Neural cell (in vitro differentiated cells): ENCODE measurements at regions not wholly inside any gene's neighbourhood (a gene's known extent, or its start where the extent isn't known, plus 50 kb on each side); places are given as distances from the start of the nearest gene placed in this dataset.

ENCODE experiments used
- CTCF ChIP-seq: fragments of 450-650 bp; IDR thresholded peaks from 2 replicates; pipeline ENCODE4 v1.5.1; 2014; ENCODE audit warnings: antibody characterized with exemption, mild to moderate bottlenecking, moderate library complexity; ENCODE audit not compliant: poor library complexity, severe bottlenecking
- EP300 ChIP-seq: fragments of 450-650 bp; conservative IDR thresholded peaks from 2 replicates; pipeline ENCODE4 v1.6.1; 2014; ENCODE audit warnings: antibody characterized with exemption, mild to moderate bottlenecking, moderate library complexity; ENCODE audit not compliant: poor library complexity, severe bottlenecking
- EZH2 ChIP-seq: fragments of 200-600, 300-800 bp; shearing (Covaris generic), sonication (generic); IDR thresholded peaks from 2 replicates; pipeline ENCODE4 v1.6.1; 2014; ENCODE audit warnings: antibody characterized with exemption, low read length, borderline replicate concordance, mild to moderate bottlenecking; ENCODE audit not compliant: insufficient read depth, poor library complexity, severe bottlenecking
- MXI1 ChIP-seq: fragments of 450-650 bp; conservative IDR thresholded peaks from 2 replicates; pipeline ENCODE4 v1.6.1; 2014; ENCODE audit warnings: antibody characterized with exemption, mild to moderate bottlenecking; ENCODE audit not compliant: poor library complexity, severe bottlenecking
- POLR2AphosphoS5 ChIP-seq: IDR thresholded peaks from 2 replicates; pipeline ENCODE4 v1.6.1; 2012
- RAD21 ChIP-seq: fragments of 450-650 bp; conservative IDR thresholded peaks from 2 replicates; pipeline ENCODE4 v1.6.1; 2014; ENCODE audit warnings: antibody characterized with exemption, mild to moderate bottlenecking, moderate library complexity
- TAF1 ChIP-seq: IDR thresholded peaks from 2 replicates; pipeline ENCODE4 v1.6.1; 2012; ENCODE audit warnings: low read depth

- TF ChIP-seq CTCF (no peak), RAD21 (no peak), EZH2 (no peak), POLR2AphosphoS5 (no peak), EP300 (no peak), TAF1 (no peak), MXI1 (no peak)
These were observed 673.7 kb upstream of the MIR17HG start for GRCh38 chr13:90673746-90674145.
